ENCODE measurements at regions not wholly inside any gene's neighbourhood (a gene's known extent, or its start where the extent isn't known, plus 50 kb on each side); places are given as distances from the start of the nearest gene placed in this dataset.

DNA sequence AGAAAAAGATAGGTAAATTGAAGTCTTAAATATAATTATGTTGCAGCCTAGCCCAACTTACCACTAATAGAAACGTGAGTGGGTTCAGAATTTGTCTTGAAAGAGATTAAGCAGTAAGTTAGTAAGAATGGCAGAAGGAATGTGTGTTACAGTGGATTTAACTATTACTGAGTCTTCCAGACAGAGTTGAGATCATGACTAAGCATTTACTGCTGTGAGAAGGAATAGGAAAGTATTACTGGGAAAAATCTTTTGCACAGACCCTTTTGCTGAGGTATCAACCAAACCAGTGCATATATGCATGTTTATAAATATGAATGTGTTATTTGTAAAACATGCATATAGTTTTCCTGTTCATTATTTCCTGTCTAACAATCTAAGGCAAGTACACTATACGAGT is 112.8 kb upstream of the EFNA5 start (continued):
- TF ChIP-seq, protein P1, sequence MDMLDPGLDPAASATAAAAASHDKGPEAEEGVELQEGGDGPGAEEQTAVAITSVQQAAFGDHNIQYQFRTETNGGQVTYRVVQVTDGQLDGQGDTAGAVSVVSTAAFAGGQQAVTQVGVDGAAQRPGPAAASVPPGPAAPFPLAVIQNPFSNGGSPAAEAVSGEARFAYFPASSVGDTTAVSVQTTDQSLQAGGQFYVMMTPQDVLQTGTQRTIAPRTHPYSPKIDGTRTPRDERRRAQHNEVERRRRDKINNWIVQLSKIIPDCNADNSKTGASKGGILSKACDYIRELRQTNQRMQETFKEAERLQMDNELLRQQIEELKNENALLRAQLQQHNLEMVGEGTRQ (CRISPR knock-in tag; IDR thresholded peaks at IDR 0.05), result no peak
- no peak for TF ChIP-seq HMGA2 (CRISPR knock-in tag; IDR thresholded peaks at IDR 0.05)
- no peak for TF ChIP-seq FOXP1 (CRISPR knock-in tag; IDR thresholded peaks at IDR 0.05; ENCODE audit: borderline replicate concordance)
- TF ChIP-seq, protein P2, sequence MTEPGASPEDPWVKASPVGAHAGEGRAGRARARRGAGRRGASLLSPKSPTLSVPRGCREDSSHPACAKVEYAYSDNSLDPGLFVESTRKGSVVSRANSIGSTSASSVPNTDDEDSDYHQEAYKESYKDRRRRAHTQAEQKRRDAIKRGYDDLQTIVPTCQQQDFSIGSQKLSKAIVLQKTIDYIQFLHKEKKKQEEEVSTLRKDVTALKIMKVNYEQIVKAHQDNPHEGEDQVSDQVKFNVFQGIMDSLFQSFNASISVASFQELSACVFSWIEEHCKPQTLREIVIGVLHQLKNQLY (CRISPR knock-in tag; IDR thresholded peaks at IDR 0.05), result no peak

DNA sequence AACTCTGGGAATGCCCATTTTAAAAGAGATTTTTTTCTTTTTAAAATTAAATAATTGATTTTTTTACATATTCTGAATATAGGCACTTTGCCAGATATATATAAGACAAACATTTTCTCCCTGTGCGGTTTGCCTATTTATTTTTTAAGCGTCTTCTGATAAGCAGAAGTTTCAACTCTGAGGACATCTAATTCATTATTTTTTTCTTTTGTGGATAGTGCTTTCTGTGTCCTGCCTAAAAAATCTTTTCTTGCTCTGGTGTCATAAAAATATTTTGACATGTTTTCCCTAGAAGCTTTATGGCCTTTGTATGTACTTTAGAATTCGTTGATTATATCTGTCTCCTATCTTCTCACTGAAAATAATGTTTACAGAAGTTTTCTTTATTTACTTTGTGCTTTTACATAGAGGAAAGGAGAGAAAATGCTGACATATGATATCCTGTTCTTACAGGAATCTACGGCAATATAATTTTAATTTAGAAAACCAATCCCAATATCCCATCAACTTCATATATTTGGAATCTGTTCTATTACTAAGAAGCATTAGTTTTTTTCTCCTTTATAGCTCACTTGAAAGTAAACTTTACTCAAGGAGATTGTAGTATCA is 111.9 kb upstream of the EFNA5 start:
- ATAC-seq (no peak), DNase-seq (ENCODE audit: low spot score) (no peak)
- Mint-ChIP-seq H3K36me3 (peaks cover 14% of the 10 kb centered on the region), H3K27me3 (ENCODE audit: low read depth) (no peaks in the 10 kb centered on the region), H3K27ac (no peak overlapping the region), H3K4me3 (no peak overlapping the region), H3K9me3 (peaks cover 21% of the 10 kb centered on the region), H3K4me1 (no peaks in the 10 kb centered on the region)
- ChIA-PET CTCF (no interaction called here), POLR2A (no interaction called here)
- no peak for TF ChIP-seq KAT7 (CRISPR knock-in tag; IDR thresholded peaks at IDR 0.05; ENCODE audit: borderline replicate concordance)
- no peak for TF ChIP-seq PREB (CRISPR knock-in tag; IDR thresholded peaks at IDR 0.05; ENCODE audit: borderline replicate concordance)
- no peak for TF ChIP-seq JUN (CRISPR knock-in tag; IDR thresholded peaks at IDR 0.05)

DNA sequence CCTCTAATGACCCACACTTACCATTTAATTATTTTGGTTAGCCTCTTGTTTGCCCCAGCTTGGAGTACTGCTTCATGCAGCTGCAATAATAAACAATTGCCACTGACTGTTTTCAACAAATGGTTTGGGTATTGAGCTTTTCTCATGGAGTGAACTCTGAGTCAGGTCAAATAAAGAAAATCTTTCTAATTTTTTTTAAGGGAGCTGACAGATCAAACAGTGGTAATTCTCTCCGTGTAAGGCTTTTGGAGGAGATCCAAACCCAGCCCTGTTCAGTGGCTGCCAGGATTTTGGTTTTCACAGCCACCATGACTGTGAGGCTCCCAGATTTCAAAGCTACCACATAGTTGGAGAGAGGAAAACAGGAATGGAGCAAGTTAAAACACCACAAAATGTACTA is 110.7 kb upstream of the EFNA5 start:
- CTCF ChIA-PET, result no interaction called here
- H3K9me3 Mint-ChIP-seq, result peaks cover 15% of the 10 kb centered on the region
- POLR2A ChIA-PET, result no interaction called here

GRCh38 chr5:107779437-107779836 is 108.7 kb upstream of the EFNA5 start:
- Mint-ChIP-seq H3K27me3 (ENCODE audit: low read depth) (peaks cover 11% of the 10 kb centered on the region), H3K36me3 (peaks cover 14% of the 10 kb centered on the region), H3K4me3 (no peak overlapping the region), H3K4me1 (peaks cover 15% of the 10 kb centered on the region), H3K27ac (no peak overlapping the region), H3K9me3 (peaks cover 15% of the 10 kb centered on the region)
- ChIA-PET POLR2A (no interaction called here), CTCF (interaction anchor here (0.5 kb wide), 1 partner anchor 110 kb away, joined by 4 read pairs; no protein-coding TSS in a partner anchor)
- ATAC-seq (no peak), DNase-seq (ENCODE audit: low spot score) (no peak)
- TF ChIP-seq SMAD4 (CRISPR knock-in tag; IDR thresholded peaks at IDR 0.05) (no peak), NFATC4 (CRISPR knock-in tag; IDR thresholded peaks at IDR 0.05) (no peak), TP53 (CRISPR knock-in tag; IDR thresholded peaks at IDR 0.05) (no peak), JAZF1 (CRISPR knock-in tag; IDR thresholded peaks at IDR 0.05) (no peak), MXD4 (CRISPR knock-in tag; IDR thresholded peaks at IDR 0.05; ENCODE audit: borderline replicate concordance) (no peak), ZNF396 (CRISPR knock-in tag; IDR thresholded peaks at IDR 0.05; ENCODE audit: borderline replicate concordance) (no peak), RORB (CRISPR knock-in tag; IDR thresholded peaks at IDR 0.05) (no peak), PREB (CRISPR knock-in tag; IDR thresholded peaks at IDR 0.05; ENCODE audit: borderline replicate concordance) (no peak)
- TF ChIP-seq, protein P3, sequence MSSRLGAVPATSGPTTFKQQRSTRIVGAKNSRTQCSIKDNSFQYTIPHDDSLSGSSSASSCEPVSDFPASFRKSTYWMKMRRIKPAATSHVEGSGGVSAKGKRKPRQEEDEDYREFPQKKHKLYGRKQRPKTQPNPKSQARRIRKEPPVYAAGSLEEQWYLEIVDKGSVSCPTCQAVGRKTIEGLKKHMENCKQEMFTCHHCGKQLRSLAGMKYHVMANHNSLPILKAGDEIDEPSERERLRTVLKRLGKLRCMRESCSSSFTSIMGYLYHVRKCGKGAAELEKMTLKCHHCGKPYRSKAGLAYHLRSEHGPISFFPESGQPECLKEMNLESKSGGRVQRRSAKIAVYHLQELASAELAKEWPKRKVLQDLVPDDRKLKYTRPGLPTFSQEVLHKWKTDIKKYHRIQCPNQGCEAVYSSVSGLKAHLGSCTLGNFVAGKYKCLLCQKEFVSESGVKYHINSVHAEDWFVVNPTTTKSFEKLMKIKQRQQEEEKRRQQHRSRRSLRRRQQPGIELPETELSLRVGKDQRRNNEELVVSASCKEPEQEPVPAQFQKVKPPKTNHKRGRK (CRISPR knock-in tag; IDR thresholded peaks at IDR 0.05; ENCODE audit: borderline replicate concordance), result no peak
- TF ChIP-seq, protein P4, sequence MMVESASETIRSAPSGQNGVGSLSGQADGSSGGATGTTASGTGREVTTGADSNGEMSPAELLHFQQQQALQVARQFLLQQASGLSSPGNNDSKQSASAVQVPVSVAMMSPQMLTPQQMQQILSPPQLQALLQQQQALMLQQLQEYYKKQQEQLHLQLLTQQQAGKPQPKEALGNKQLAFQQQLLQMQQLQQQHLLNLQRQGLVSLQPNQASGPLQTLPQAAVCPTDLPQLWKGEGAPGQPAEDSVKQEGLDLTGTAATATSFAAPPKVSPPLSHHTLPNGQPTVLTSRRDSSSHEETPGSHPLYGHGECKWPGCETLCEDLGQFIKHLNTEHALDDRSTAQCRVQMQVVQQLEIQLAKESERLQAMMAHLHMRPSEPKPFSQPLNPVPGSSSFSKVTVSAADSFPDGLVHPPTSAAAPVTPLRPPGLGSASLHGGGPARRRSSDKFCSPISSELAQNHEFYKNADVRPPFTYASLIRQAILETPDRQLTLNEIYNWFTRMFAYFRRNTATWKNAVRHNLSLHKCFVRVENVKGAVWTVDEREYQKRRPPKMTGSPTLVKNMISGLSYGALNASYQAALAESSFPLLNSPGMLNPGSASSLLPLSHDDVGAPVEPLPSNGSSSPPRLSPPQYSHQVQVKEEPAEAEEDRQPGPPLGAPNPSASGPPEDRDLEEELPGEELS (CRISPR knock-in tag; IDR thresholded peaks at IDR 0.05), result no peak
- TF ChIP-seq, protein P5, sequence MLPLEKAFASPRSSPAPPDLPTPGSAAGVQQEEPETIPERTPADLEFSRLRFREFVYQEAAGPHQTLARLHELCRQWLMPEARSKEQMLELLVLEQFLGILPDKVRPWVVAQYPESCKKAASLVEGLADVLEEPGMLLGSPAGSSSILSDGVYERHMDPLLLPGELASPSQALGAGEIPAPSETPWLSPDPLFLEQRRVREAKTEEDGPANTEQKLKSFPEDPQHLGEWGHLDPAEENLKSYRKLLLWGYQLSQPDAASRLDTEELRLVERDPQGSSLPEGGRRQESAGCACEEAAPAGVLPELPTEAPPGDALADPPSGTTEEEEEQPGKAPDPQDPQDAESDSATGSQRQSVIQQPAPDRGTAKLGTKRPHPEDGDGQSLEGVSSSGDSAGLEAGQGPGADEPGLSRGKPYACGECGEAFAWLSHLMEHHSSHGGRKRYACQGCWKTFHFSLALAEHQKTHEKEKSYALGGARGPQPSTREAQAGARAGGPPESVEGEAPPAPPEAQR (CRISPR knock-in tag; IDR thresholded peaks at IDR 0.05), result no peak
- TF ChIP-seq, protein P6, sequence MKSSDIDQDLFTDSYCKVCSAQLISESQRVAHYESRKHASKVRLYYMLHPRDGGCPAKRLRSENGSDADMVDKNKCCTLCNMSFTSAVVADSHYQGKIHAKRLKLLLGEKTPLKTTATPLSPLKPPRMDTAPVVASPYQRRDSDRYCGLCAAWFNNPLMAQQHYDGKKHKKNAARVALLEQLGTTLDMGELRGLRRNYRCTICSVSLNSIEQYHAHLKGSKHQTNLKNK (CRISPR knock-in tag; IDR thresholded peaks at IDR 0.05), result no peak
- TF ChIP-seq, protein P7, sequence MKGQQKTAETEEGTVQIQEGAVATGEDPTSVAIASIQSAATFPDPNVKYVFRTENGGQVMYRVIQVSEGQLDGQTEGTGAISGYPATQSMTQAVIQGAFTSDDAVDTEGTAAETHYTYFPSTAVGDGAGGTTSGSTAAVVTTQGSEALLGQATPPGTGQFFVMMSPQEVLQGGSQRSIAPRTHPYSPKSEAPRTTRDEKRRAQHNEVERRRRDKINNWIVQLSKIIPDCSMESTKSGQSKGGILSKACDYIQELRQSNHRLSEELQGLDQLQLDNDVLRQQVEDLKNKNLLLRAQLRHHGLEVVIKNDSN (CRISPR knock-in tag; IDR thresholded peaks at IDR 0.05), result no peak

More for the DNA sequence above, 110.7 kb upstream of the EFNA5 start:
- DNase-seq (ENCODE audit: low spot score), result no peak
- no peak overlapping the region for H3K27ac Mint-ChIP-seq
- peaks cover 11% of the 10 kb centered on the region for H3K4me1 Mint-ChIP-seq
- no peak for ATAC-seq
- TF ChIP-seq CREM (CRISPR knock-in tag; IDR thresholded peaks at IDR 0.05) (no peak), FOXP1 (CRISPR knock-in tag; IDR thresholded peaks at IDR 0.05; ENCODE audit: borderline replicate concordance) (no peak)
- no peak overlapping the region for H3K4me3 Mint-ChIP-seq
- H3K36me3 Mint-ChIP-seq, result peaks cover 14% of the 10 kb centered on the region
- H3K27me3 Mint-ChIP-seq (ENCODE audit: low read depth), result no peaks in the 10 kb centered on the region

All from WTC11 (cell line).